ENCODE measurements at regions not wholly inside any gene's neighbourhood (a gene's known extent, or its start where the extent isn't known, plus 50 kb on each side); places are given as distances from the start of the nearest gene placed in this dataset.
A peak's percentile ranks its signal among the peaks of the same experiment; 100 is the strongest.

GRCh38 chr5:103938146-103938695 lies 375.6 kb upstream of the NUDT12 start:
- H3K23ac ChIP-seq (ENCODE audit: low read length), result no peak overlapping the region
- H3K4me1 ChIP-seq (ENCODE audit: control insufficient read depth, low read depth, low read length), result no peaks in the 10 kb centered on the region
- H4K5ac ChIP-seq (ENCODE audit: low read length), result no peak overlapping the region
- no peak overlapping the region for H2BK15ac ChIP-seq (replicated peaks; ENCODE audit: low read depth)
- no peaks in the 10 kb centered on the region for H3K36me3 ChIP-seq (ENCODE audit: control insufficient read depth, insufficient read depth, low read length)
- no peak overlapping the region for H3K18ac ChIP-seq (ENCODE audit: low read length)
- H2BK5ac ChIP-seq (ENCODE audit: low read length), result no peak overlapping the region
- H3K9ac ChIP-seq (ENCODE audit: low read length), result no peak overlapping the region
- no peak overlapping the region for H2BK120ac ChIP-seq (ENCODE audit: low read depth, low read length)
- H3K79me2 ChIP-seq (ENCODE audit: control insufficient read depth, insufficient read depth, low read length), result no peaks in the 10 kb centered on the region
- WGBS (ENCODE audit: extremely low coverage, insufficient coverage, low lambda C conversion rate), result no CpG with 5 or more reads among the region's 5 CpGs
- no peak overlapping the region for H4K8ac ChIP-seq (ENCODE audit: low read depth, low read length)
- no peak overlapping the region for H3K4me2 ChIP-seq (ENCODE audit: low read length)
- no peak overlapping the region for H2AK5ac ChIP-seq (ENCODE audit: low read length)
- no peak overlapping the region for H3K56ac ChIP-seq (ENCODE audit: low read length)
- H3K27me3 ChIP-seq (ENCODE audit: insufficient read depth, low read length, poor library complexity), result no peaks in the 10 kb centered on the region
- no peak overlapping the region for H3K27ac ChIP-seq (ENCODE audit: low read depth, low read length)
- no peak overlapping the region for H3K4ac ChIP-seq (ENCODE audit: low read depth, low read length)
- DNase-seq, result no peak
- H3K79me1 ChIP-seq (ENCODE audit: low read length), result no peaks in the 10 kb centered on the region
- H3K4me3 ChIP-seq (ENCODE audit: low read length), result no peak overlapping the region

- Histone ChIP-seq H3K18ac (ENCODE audit: low read length) (no peak overlapping the region), H3K79me2 (ENCODE audit: control insufficient read depth, insufficient read depth, low read length) (no peaks in the 10 kb centered on the region), H3K23ac (ENCODE audit: low read length) (no peak overlapping the region), H2AK5ac (ENCODE audit: low read length) (no peak overlapping the region), H4K8ac (ENCODE audit: low read depth, low read length) (no peak overlapping the region), H3K4me2 (ENCODE audit: low read length) (no peak overlapping the region), H3K4me3 (ENCODE audit: low read length) (no peak overlapping the region), H4K5ac (ENCODE audit: low read length) (no peak overlapping the region), H3K4ac (ENCODE audit: low read depth, low read length) (peak overlapping the region; percentile 43), H3K9ac (ENCODE audit: low read length) (no peak overlapping the region), H3K27ac (ENCODE audit: low read depth, low read length) (no peak overlapping the region), H3K27me3 (ENCODE audit: insufficient read depth, low read length, poor library complexity) (no peaks in the 10 kb centered on the region), H3K4me1 (ENCODE audit: control insufficient read depth, low read depth, low read length) (peaks cover 3% of the 10 kb centered on the region), H2BK15ac (replicated peaks; ENCODE audit: low read depth) (no peak overlapping the region), H3K56ac (ENCODE audit: low read length) (no peak overlapping the region), H3K36me3 (ENCODE audit: control insufficient read depth, insufficient read depth, low read length) (no peaks in the 10 kb centered on the region), H2BK5ac (ENCODE audit: low read length) (no peak overlapping the region), H3K79me1 (ENCODE audit: low read length) (no peaks in the 10 kb centered on the region), H2BK120ac (ENCODE audit: low read depth, low read length) (no peak overlapping the region)
- peak; percentile 58 for DNase-seq
- WGBS (ENCODE audit: extremely low coverage, insufficient coverage, low lambda C conversion rate), result no CpG with 5 or more reads among the region's 2 CpGs
Observed at GRCh38 chr5:103929338-103930013, 366.9 kb upstream of the NUDT12 start.

GRCh38 chr5:103927739-103928138 lies 365.1 kb upstream of the NUDT12 start:
- no peak overlapping the region for H3K9ac ChIP-seq (ENCODE audit: low read length)
- no peak overlapping the region for H4K8ac ChIP-seq (ENCODE audit: low read depth, low read length)
- no peak overlapping the region for H2BK15ac ChIP-seq (replicated peaks; ENCODE audit: low read depth)
- no peak overlapping the region for H2BK5ac ChIP-seq (ENCODE audit: low read length)
- no peaks in the 10 kb centered on the region for H3K79me1 ChIP-seq (ENCODE audit: low read length)
- no peak overlapping the region for H4K5ac ChIP-seq (ENCODE audit: low read length)
- no peak overlapping the region for H2AK5ac ChIP-seq (ENCODE audit: low read length)
- no peak overlapping the region for H3K18ac ChIP-seq (ENCODE audit: low read length)
- H3K27ac ChIP-seq (ENCODE audit: low read depth, low read length), result no peak overlapping the region
- peaks cover 3% of the 10 kb centered on the region for H3K4me1 ChIP-seq (ENCODE audit: control insufficient read depth, low read depth, low read length)
- H3K4me2 ChIP-seq (ENCODE audit: low read length), result no peak overlapping the region
- no peaks in the 10 kb centered on the region for H3K27me3 ChIP-seq (ENCODE audit: insufficient read depth, low read length, poor library complexity)
- DNase-seq, result peak; percentile 45
- no peak overlapping the region for H3K4ac ChIP-seq (ENCODE audit: low read depth, low read length)
- no peaks in the 10 kb centered on the region for H3K79me2 ChIP-seq (ENCODE audit: control insufficient read depth, insufficient read depth, low read length)
- no peak overlapping the region for H3K4me3 ChIP-seq (ENCODE audit: low read length)
- no peak overlapping the region for H2BK120ac ChIP-seq (ENCODE audit: low read depth, low read length)
- H3K36me3 ChIP-seq (ENCODE audit: control insufficient read depth, insufficient read depth, low read length), result no peaks in the 10 kb centered on the region
- H3K23ac ChIP-seq (ENCODE audit: low read length), result no peak overlapping the region
- no CpG with 5 or more reads among the region's 1 CpG for WGBS (ENCODE audit: extremely low coverage, insufficient coverage, low lambda C conversion rate)
- no peak overlapping the region for H3K56ac ChIP-seq (ENCODE audit: low read length)

- Histone ChIP-seq H2BK15ac (replicated peaks; ENCODE audit: low read depth) (no peak overlapping the region), H3K27ac (ENCODE audit: low read depth, low read length) (no peak overlapping the region), H3K79me1 (ENCODE audit: low read length) (no peaks in the 10 kb centered on the region), H3K9ac (ENCODE audit: low read length) (no peak overlapping the region), H3K4ac (ENCODE audit: low read depth, low read length) (no peak overlapping the region), H2AK5ac (ENCODE audit: low read length) (no peak overlapping the region), H3K4me2 (ENCODE audit: low read length) (no peak overlapping the region), H3K4me1 (ENCODE audit: control insufficient read depth, low read depth, low read length) (peaks cover 2% of the 10 kb centered on the region), H2BK5ac (ENCODE audit: low read length) (no peak overlapping the region), H3K36me3 (ENCODE audit: control insufficient read depth, insufficient read depth, low read length) (no peaks in the 10 kb centered on the region), H3K23ac (ENCODE audit: low read length) (no peak overlapping the region), H3K79me2 (ENCODE audit: control insufficient read depth, insufficient read depth, low read length) (no peaks in the 10 kb centered on the region), H3K56ac (ENCODE audit: low read length) (no peak overlapping the region), H3K4me3 (ENCODE audit: low read length) (no peak overlapping the region), H2BK120ac (ENCODE audit: low read depth, low read length) (no peak overlapping the region), H3K18ac (ENCODE audit: low read length) (no peak overlapping the region), H4K5ac (ENCODE audit: low read length) (no peak overlapping the region), H3K27me3 (ENCODE audit: insufficient read depth, low read length, poor library complexity) (no peaks in the 10 kb centered on the region), H4K8ac (ENCODE audit: low read depth, low read length) (no peak overlapping the region)
- DNase-seq, result no peak
Observed at GRCh38 chr5:103923616-103924168, 361.1 kb upstream of the NUDT12 start.

- peak overlapping the region; percentile 17 for H3K56ac ChIP-seq (ENCODE audit: low read length)
- H4K5ac ChIP-seq (ENCODE audit: low read length), result no peak overlapping the region
- no peak overlapping the region for H3K9ac ChIP-seq (ENCODE audit: low read length)
- H3K79me2 ChIP-seq (ENCODE audit: control insufficient read depth, insufficient read depth, low read length), result no peaks in the 10 kb centered on the region
- peak overlapping the region; percentile 68 for H3K18ac ChIP-seq (ENCODE audit: low read length)
- no peaks in the 10 kb centered on the region for H3K36me3 ChIP-seq (ENCODE audit: control insufficient read depth, insufficient read depth, low read length)
- no peaks in the 10 kb centered on the region for H3K27me3 ChIP-seq (ENCODE audit: insufficient read depth, low read length, poor library complexity)
- no peak overlapping the region for H2AK5ac ChIP-seq (ENCODE audit: low read length)
- H3K23ac ChIP-seq (ENCODE audit: low read length), result no peak overlapping the region
- H3K27ac ChIP-seq (ENCODE audit: low read depth, low read length), result peak overlapping the region; percentile 81
- no peak for DNase-seq
- peak overlapping the region; percentile 45 for H2BK120ac ChIP-seq (ENCODE audit: low read depth, low read length)
- H3K4me3 ChIP-seq (ENCODE audit: low read length), result no peak overlapping the region
- no peak overlapping the region for H2BK5ac ChIP-seq (ENCODE audit: low read length)
- no peak overlapping the region for H2BK15ac ChIP-seq (replicated peaks; ENCODE audit: low read depth)
- no peak overlapping the region for H3K4ac ChIP-seq (ENCODE audit: low read depth, low read length)
- no peak overlapping the region for H4K8ac ChIP-seq (ENCODE audit: low read depth, low read length)
- H3K79me1 ChIP-seq (ENCODE audit: low read length), result no peaks in the 10 kb centered on the region
- no peaks in the 10 kb centered on the region for H3K4me1 ChIP-seq (ENCODE audit: control insufficient read depth, low read depth, low read length)
- H3K4me2 ChIP-seq (ENCODE audit: low read length), result no peak overlapping the region
Observed at GRCh38 chr5:103919506-103919905, 356.9 kb upstream of the NUDT12 start.
